ENCODE measurements at regions not wholly inside any gene's neighbourhood (a gene's known extent, or its start where the extent isn't known, plus 50 kb on each side); places are given as distances from the start of the nearest gene placed in this dataset.

- no peak for DNase-seq
Observed at GRCh38 chr15:36370051-36370730, 209.2 kb upstream of the CDIN1 start.

DNA sequence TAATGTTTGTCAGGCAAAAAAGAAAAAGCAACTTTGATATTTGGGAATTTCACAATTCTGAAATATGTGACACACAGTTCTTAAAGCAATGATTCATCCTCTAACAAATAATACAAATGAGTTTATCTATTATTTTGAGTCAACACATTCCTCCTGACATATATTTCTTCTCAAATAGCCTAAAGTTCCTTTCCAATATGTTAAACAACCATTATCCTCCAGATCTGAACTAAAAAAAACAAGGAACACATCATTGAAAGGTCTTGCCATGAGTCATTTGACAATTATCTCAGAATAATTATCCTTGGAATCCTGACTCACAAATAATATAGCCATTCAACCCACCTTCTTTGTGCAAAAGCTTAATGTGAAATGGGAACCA, 208.7 kb upstream of the CDIN1 start:
- no peak for DNase-seq

- no peak for DNase-seq
Observed at GRCh38 chr15:36371509-36371908, 207.9 kb upstream of the CDIN1 start.

DNA sequence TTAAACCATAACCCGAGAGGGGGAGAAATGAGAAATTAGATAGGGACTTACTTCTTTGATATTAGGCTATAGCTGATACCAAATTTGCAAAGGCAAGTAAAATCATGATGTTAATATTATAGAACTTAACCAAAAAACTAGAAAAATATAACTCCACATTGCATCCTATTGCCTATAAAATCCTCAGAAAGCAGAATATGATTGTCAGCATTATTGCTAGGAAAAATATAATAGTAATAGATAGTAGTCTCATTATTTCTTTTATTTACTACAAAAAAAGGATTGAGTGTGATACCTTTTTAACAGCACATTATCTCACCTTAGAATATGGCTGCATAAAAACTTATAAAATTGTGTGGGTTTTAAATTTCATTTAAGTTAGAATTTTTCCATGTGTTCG, 206.5 kb upstream of the CDIN1 start:
- no peak for DNase-seq

- DNase-seq, result no peak
Observed at GRCh38 chr15:36373550-36373949, 205.9 kb upstream of the CDIN1 start.

DNA sequence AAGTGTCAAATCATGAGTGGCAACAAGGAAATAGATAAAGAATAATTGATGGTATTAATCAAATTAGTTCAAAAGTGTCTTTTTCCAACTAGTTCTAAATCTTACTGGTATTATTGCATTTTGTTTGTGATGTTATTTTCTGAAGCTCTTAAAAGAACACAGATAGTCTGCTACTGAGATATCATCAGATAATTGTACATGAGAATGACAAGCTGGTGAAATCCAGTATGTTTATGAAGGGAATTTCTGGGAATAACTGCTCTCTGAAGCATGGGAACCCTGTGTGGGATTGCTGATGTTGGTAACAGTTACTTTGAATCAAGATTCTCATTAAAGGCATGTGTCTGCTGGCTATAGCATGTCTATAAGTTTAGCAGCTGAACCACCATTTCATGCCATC, 190.3 kb upstream of the CDIN1 start:
- no peak for DNase-seq

GRCh38 chr15:36390491-36390890, 188.9 kb upstream of the CDIN1 start:
- DNase-seq, result no peak

DNA sequence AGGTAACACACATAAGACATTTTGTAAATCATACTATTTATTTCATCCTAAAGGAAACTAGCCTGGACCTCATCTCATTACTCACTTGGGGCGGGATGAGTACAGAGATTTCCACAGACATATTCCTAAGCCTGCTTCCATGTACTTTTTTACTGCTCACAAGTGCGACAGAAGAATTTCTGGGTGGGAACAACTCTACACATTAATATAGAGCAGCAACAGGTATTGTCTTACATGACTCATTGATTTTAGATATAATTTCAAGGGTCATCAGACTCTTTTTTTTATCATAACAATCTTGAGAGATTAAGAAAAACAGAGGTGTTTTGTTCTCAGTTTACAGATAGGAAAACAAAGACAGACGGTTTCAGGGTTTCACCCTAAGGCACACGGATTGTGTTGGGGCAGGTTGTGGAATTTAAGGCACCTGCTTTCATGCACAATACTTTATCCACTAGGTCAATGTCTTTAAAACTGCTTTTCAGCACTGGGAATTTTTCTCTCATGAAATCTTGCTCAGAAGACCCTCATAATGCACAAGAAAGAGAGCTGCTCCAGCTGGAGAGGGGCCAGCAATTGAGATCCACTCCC, 186.7 kb upstream of the CDIN1 start:
- no peak for DNase-seq

DNA sequence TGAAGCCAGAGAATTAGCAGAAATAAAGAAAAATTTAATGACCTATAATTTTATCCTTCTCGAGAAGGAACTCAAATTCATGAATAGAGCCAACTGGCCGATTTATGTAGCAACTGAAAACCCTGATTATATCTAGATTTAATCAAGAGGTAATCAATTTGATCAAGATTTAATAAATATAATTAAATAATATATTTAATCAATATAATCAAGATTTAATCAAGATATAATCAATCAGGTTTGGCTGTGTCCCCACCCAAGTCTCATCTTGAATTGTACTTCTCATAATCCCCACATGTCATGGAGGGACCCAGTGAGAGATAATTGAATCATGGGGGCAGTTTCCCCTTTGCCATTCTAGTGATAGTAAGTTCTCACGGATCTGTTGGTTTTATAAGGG, 181.2 kb upstream of the CDIN1 start:
- DNase-seq, result no peak

DNA sequence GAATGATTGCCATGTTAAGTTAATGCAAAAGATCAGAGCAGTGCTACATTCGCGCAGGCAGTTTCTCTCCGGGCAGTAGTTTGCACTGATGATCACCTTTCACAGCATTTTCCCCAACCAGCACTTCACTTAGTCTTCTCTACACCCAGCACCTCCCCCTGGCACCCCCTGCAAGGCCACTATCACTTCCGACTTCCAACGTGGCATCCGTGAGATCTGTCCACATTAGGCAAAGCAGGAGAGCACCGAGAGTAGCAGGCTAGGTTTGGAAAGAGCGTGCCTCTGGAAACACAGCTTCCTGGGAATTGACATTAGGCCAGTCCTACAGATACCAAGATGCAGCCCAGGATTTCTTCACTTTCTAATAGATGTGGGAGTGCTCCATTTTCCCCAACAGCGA, 180.2 kb upstream of the CDIN1 start:
- no peak for DNase-seq

DNA sequence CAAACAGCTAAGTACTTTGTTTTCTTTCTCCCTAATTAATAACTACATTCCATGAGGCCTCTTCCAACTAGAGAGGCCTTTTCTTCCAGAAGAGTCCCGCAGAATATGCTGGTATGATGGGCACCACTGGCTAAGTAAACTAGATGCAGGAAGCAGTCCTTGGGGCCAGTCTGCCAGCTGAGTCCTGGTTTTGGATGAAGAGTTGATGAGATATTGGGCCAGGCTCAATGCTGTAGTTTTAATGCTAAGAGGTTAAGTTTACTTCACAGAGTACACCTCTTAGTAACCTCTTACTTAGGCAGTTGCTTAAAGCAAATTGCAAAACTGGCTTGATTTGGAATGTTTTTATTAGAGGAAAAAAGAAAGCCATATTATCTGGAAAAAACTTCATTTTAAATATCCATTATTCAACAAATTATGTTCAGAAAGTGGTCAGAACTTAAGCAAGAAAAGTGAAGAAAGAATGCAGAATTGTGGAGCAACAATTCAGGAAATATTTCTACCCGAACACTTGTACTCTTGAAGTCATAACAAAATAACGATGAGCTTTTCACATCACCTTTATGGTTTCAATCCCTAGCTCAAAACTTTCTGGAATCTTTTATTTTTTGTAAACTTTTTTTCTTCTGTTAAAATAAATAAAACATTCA, 178.4 kb upstream of the CDIN1 start:
- no peak for DNase-seq

DNA sequence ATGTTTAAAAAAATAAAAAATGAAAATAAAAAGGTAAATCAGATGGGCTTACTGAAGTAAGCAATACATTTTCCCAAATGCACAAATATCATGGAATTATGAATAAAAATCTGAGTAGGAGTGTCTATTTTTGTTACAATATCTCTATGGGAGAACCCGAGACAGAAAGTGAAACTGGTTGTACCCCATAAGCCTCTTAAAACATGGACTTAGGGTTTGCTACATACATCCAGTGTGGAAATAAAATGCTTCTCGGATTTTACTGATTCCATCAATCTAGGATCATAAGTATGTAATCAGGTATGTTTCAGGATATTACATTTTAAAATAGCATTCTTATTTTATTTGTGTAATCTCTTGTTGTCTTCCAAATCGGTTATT, 177.8 kb upstream of the CDIN1 start:
- no peak for DNase-seq

GRCh38 chr15:36403351-36403750, 176.1 kb upstream of the CDIN1 start:
- DNase-seq, result no peak

- no peak for DNase-seq
Observed at GRCh38 chr15:36406366-36406765, 173.1 kb upstream of the CDIN1 start.

DNA sequence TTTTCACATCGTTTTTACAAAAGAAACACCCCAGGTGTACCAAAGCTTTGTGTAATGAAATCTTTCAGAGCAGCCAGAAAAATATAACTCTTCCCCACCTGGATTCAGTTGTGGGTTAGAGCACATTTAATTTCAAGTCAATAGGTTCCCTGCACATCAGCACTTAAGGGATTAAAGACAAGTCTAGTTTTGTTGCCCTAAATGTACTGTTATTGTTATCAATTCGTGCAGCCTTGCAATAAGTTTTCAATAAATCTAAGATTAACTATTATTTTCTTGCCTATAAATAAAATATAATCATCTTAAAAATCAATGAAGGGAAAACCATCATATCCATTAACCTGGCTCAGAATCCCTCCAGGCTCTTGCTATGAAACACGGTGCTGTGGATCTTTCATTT, 172.5 kb upstream of the CDIN1 start:
- no peak for DNase-seq

DNA sequence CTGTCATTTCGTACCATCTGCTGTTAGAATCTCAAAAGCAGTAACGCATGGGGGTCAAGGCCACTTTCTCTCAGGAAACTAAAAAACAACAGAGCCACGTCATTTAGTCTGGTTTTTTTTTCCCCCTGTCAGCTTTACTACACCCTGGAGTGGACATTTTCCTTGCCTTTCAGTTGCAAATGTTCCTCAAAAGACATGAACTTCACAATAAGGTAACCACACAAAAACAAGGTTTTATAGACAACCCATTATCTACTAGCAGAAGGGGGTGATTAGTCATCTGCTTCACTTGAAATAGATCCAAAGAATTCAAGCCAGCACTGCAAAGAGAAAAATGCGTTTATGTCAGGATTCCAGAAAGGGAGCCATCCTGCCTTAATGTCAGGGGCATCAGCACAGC, 171.8 kb upstream of the CDIN1 start:
- no peak for DNase-seq

- DNase-seq, result no peak
Observed at GRCh38 chr15:36409819-36410218, 169.6 kb upstream of the CDIN1 start.

- DNase-seq, result no peak
Observed at GRCh38 chr15:36414670-36415069, 164.8 kb upstream of the CDIN1 start.

DNA sequence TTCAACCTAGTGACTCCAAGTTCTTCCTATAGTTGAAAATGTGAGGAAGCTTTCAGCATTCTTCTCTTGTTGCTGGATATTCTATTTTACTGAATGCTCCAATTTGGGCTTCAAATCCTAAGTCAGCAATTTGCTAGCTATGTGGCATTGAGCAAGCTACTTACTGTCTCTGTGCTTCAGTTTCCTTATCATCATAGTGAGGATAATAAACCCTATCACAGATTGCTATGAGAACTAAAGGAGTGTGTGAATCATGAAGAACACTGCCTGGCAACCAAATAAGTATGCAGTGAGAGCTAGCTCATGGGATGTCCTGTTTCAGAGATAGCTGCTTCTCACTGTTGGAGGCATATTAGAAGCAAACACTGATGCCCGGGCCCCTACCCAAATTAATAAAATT, 163.8 kb upstream of the CDIN1 start:
- no peak for DNase-seq

- no peak for DNase-seq
Observed at GRCh38 chr15:36422631-36423030, 156.8 kb upstream of the CDIN1 start.

DNA sequence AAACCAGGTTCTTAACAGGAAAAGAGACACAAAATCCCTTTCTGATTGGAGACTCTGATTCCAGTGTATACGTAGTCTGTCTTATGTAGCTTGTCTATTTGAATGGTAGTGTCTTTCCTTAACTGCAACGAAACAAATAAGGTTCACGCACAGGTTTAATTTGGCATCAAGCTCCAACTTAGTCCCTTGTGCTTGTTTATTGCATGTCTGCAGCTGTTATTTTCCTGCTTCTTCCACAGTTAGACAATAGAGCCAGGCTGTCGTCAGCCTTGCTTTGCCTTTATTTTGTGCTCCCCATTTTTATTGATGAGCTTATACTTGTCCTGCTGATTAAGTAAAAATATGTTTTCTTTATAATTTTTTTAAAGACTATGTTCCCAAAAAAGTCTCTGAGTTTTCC, 152.7 kb upstream of the CDIN1 start:
- DNase-seq, result no peak

DNA sequence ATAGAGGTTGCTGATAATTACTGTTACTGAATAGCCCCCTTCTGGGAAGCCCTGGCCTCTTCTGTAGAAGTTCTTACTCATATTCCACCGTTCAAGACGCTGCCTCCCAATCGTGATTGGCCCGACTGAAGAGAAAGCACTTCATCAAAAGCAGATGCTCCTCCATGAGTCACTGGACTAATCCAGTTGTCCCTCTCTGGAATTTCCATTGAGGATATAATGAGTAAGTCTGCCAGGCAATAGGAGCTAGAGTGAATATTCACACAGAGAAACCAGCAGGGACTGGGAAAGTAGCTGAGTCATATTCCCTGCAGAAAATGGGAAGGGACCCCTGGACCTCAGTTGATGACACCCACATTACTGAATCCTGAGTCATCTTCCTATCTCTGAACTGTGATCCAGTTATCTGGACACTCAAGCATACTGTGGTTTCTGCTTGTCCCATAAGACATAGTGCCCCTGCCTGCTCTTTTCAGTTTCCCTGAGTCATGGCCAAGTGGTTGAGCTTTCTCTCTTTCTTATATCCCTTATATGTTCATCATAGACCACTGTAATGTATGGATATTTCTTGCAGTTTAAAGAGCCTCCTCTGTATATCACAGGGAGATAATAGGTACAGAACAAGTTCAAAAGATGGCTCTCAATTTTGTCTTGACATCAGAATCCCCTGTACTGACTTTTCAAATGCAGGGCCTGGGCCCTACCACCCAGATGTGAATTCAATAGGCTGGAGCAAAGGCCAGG, 151.2 kb upstream of the CDIN1 start:
- DNase-seq, result no peak

- no peak for DNase-seq
Observed at GRCh38 chr15:36429707-36430106, 149.7 kb upstream of the CDIN1 start.

GRCh38 chr15:36430280-36430679, 149.1 kb upstream of the CDIN1 start:
- DNase-seq, result no peak

All from CD4-positive, alpha-beta T cell treated with Interleukin-17A for 1 hour (primary cell).